IPS-20b (cell line): ENCODE measurements at regions not wholly inside any gene's neighbourhood (a gene's known extent, or its start where the extent isn't known, plus 50 kb on each side); places are given as distances from the start of the nearest gene placed in this dataset.

Experiments used
- H3K27ac ChIP-seq: one replicate; pipeline ENCODE4 v1.5.1; 2013; ENCODE audit warnings: low read length
- H3K27me3 ChIP-seq: 2 replicates; pipeline ENCODE4 v1.6.1; 2013; ENCODE audit warnings: mild to moderate bottlenecking, low read length, inconsistent platforms; ENCODE audit not compliant: insufficient read depth
- H3K36me3 ChIP-seq: 2 replicates; pipeline ENCODE4 v1.6.1; 2013; ENCODE audit warnings: low read depth, mild to moderate bottlenecking, inconsistent platforms, low read length, moderate library complexity; ENCODE audit not compliant: insufficient read depth
- H3K4me1 ChIP-seq: 2 replicates; pipeline ENCODE4 v1.6.1; 2013; ENCODE audit warnings: mild to moderate bottlenecking, control low read depth, inconsistent platforms, low read length, moderate library complexity; ENCODE audit not compliant: insufficient read depth
- H3K4me3 ChIP-seq: 2 replicates; pipeline ENCODE4 v1.5.1; 2013; ENCODE audit warnings: mild to moderate bottlenecking, low read length, inconsistent platforms
- H3K9ac ChIP-seq: 2 replicates; pipeline ENCODE4 v1.6.1; 2013; ENCODE audit warnings: low read depth, mild to moderate bottlenecking, inconsistent platforms, low read length, moderate library complexity
- H3K9me3 ChIP-seq: 2 replicates; pipeline ENCODE4 v1.6.1; 2013; ENCODE audit warnings: mild to moderate bottlenecking, low read depth, low read length, inconsistent platforms; ENCODE audit not compliant: insufficient read depth

- H3K36me3 ChIP-seq, result no peaks in the 10 kb centered on the region
- H3K9me3 ChIP-seq, result no peaks in the 10 kb centered on the region
- H3K27ac ChIP-seq, result no peak overlapping the region
- H3K4me3 ChIP-seq, result no peak overlapping the region
- no peaks in the 10 kb centered on the region for H3K27me3 ChIP-seq
- H3K4me1 ChIP-seq, result 0 out of 2 replicates have a peak, but pooled peaks cover 3% of the 10 kb centered on the region
- H3K9ac ChIP-seq, result no peak overlapping the region
Observed at GRCh38 chr2:238731961-238732360, 115.9 kb upstream of the TWIST2 start.

GRCh38 chr2:238738917-238739316 lies 109.0 kb upstream of the TWIST2 start:
- Histone ChIP-seq H3K27me3 (no peaks in the 10 kb centered on the region), H3K4me3 (no peak overlapping the region), H3K27ac (no peak overlapping the region), H3K4me1 (no peaks in the 10 kb centered on the region), H3K36me3 (no peaks in the 10 kb centered on the region), H3K9me3 (no peaks in the 10 kb centered on the region), H3K9ac (no peak overlapping the region)

- Histone ChIP-seq H3K4me3 (no peak overlapping the region), H3K9me3 (no peaks in the 10 kb centered on the region), H3K36me3 (no peaks in the 10 kb centered on the region), H3K9ac (no peak overlapping the region), H3K27me3 (no peaks in the 10 kb centered on the region), H3K27ac (no peak overlapping the region), H3K4me1 (no peaks in the 10 kb centered on the region)
Observed at GRCh38 chr2:238739668-238740067, 108.2 kb upstream of the TWIST2 start.

GRCh38 chr2:238741277-238741676 lies 106.6 kb upstream of the TWIST2 start:
- H3K4me3 ChIP-seq, result no peak overlapping the region
- no peaks in the 10 kb centered on the region for H3K27me3 ChIP-seq
- no peak overlapping the region for H3K27ac ChIP-seq
- H3K9ac ChIP-seq, result no peak overlapping the region
- no peaks in the 10 kb centered on the region for H3K9me3 ChIP-seq
- no peaks in the 10 kb centered on the region for H3K36me3 ChIP-seq
- no peaks in the 10 kb centered on the region for H3K4me1 ChIP-seq

DNA sequence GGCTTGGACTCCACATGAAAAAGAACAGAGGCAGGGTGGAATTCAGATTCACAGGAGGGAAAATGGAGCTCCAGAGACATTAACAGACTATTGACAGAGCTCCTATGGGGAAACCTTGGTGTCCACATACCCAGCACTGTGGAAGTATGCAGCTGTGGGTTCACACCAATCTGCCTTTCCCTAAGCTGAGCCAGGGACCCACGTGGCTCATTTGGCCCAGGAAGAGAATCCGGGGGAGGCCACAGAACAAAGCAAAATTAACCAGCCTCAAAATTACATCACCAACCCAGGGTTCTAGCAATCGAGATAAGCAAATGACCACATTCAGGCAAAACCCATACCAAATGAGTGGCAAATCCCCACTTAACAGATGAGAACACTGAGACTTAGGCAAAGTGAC lies 105.8 kb upstream of the TWIST2 start:
- H3K9me3 ChIP-seq, result no peaks in the 10 kb centered on the region
- H3K4me1 ChIP-seq, result no peaks in the 10 kb centered on the region
- H3K4me3 ChIP-seq, result no peak overlapping the region
- no peak overlapping the region for H3K27ac ChIP-seq
- H3K9ac ChIP-seq, result no peak overlapping the region
- no peaks in the 10 kb centered on the region for H3K27me3 ChIP-seq
- H3K36me3 ChIP-seq, result no peaks in the 10 kb centered on the region

GRCh38 chr2:238742664-238743063 lies 105.2 kb upstream of the TWIST2 start:
- Histone ChIP-seq H3K27ac (no peak overlapping the region), H3K36me3 (no peaks in the 10 kb centered on the region), H3K4me3 (no peak overlapping the region), H3K27me3 (no peaks in the 10 kb centered on the region), H3K4me1 (no peaks in the 10 kb centered on the region), H3K9me3 (no peaks in the 10 kb centered on the region), H3K9ac (no peak overlapping the region)

GRCh38 chr2:238743243-238744065 lies 104.4 kb upstream of the TWIST2 start:
- H3K9me3 ChIP-seq, result no peaks in the 10 kb centered on the region
- H3K27ac ChIP-seq, result no peak overlapping the region
- no peaks in the 10 kb centered on the region for H3K36me3 ChIP-seq
- no peaks in the 10 kb centered on the region for H3K4me1 ChIP-seq
- no peaks in the 10 kb centered on the region for H3K27me3 ChIP-seq
- H3K9ac ChIP-seq, result no peak overlapping the region
- H3K4me3 ChIP-seq, result no peak overlapping the region

DNA sequence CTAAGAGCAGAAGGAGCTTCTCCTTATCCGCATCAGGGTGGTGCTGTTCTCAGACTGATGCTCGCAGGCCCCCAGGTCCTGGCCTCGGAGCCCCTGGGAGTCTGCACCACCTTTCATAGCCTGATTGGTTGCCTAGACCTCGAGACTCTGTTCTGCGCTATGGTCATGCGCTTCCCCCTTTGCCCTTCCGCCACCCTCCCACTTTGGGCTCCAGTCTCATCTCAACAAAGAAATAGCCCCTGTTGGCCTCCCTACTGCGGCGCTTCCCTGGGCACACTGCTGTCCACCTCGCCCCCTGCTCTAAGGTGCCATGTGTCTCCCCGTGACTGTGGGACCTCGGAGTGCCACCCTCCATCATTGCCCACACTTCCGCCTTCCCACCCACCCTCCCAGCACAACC lies 102.9 kb upstream of the TWIST2 start:
- no peak overlapping the region for H3K27ac ChIP-seq
- no peak overlapping the region for H3K4me3 ChIP-seq
- no peaks in the 10 kb centered on the region; the same call in 1 of the 2 replicates for H3K9me3 ChIP-seq
- no peaks in the 10 kb centered on the region for H3K27me3 ChIP-seq
- no peaks in the 10 kb centered on the region for H3K4me1 ChIP-seq
- H3K36me3 ChIP-seq, result no peaks in the 10 kb centered on the region
- H3K9ac ChIP-seq, result no peak overlapping the region

DNA sequence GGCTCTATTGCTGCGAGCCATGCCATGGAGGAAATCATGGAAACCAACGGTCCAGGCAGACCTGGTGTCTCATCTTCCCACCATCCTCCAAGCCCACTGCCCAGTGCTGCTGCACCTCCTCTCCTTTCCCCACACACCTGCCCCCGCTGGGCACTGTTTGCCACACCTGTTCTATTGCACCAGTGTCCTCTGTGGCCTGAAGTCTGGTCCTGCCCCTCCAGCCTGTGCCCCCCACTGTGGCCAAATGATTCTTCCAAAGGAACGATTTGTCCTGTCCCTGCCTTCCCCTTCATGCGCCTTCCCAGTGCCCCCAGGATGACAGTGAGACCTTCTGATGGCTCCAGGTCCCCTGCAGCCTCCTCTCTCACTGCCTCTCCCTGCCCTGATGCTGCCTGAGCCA lies 101.9 kb upstream of the TWIST2 start:
- no peaks in the 10 kb centered on the region for H3K36me3 ChIP-seq

DNA sequence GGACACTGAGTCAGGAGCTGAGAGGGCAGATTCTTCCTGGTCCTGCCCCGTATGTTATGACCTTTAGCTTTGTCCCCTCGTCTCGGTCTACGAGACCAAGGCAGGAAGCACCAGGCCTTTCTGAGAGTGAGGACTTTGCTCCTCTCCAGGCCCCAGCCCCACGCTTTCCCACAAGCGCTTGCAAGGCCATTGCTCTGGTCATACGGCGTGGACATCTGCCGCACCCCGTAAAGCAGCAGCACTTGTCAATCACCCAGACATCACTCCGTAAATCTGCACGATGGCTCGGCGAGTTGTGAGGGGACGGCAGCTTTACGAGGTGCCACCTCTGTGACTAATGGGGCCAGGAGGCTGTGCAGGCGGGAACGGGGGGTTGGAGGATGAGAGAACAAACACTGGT lies 100.8 kb upstream of the TWIST2 start:
- no peaks in the 10 kb centered on the region; the same call in 1 of the 2 replicates for H3K9me3 ChIP-seq
- H3K27ac ChIP-seq, result no peak overlapping the region
- no peak overlapping the region for H3K9ac ChIP-seq
- H3K27me3 ChIP-seq, result no peaks in the 10 kb centered on the region
- no peaks in the 10 kb centered on the region for H3K36me3 ChIP-seq
- no peaks in the 10 kb centered on the region for H3K4me1 ChIP-seq
- no peak overlapping the region for H3K4me3 ChIP-seq

More for the DNA sequence above, 101.9 kb upstream of the TWIST2 start:
- H3K4me3 ChIP-seq, result no peak overlapping the region
- H3K4me1 ChIP-seq, result no peaks in the 10 kb centered on the region
- no peaks in the 10 kb centered on the region; the same call in 1 of the 2 replicates for H3K9me3 ChIP-seq
- no peak overlapping the region for H3K9ac ChIP-seq
- H3K27me3 ChIP-seq, result no peaks in the 10 kb centered on the region
- H3K27ac ChIP-seq, result no peak overlapping the region

- Histone ChIP-seq H3K9ac (no peak overlapping the region), H3K36me3 (no peaks in the 10 kb centered on the region), H3K27ac (no peak overlapping the region), H3K9me3 (no peaks in the 10 kb centered on the region; the same call in 1 of the 2 replicates), H3K27me3 (no peaks in the 10 kb centered on the region), H3K4me1 (no peaks in the 10 kb centered on the region), H3K4me3 (no peak overlapping the region)
Observed at GRCh38 chr2:238747557-238747956, 100.3 kb upstream of the TWIST2 start.

- Histone ChIP-seq H3K9ac (no peak overlapping the region), H3K36me3 (no peaks in the 10 kb centered on the region), H3K27me3 (no peaks in the 10 kb centered on the region), H3K27ac (no peak overlapping the region), H3K4me1 (no peaks in the 10 kb centered on the region), H3K4me3 (no peak overlapping the region), H3K9me3 (no peaks in the 10 kb centered on the region; the same call in 1 of the 2 replicates)
Observed at GRCh38 chr2:238750212-238750904, 97.5 kb upstream of the TWIST2 start.
